Smooth muscle cell (in vitro differentiated cells): ENCODE measurements at regions not wholly inside any gene's neighbourhood (a gene's known extent, or its start where the extent isn't known, plus 50 kb on each side); places are given as distances from the start of the nearest gene placed in this dataset.

ENCODE experiments used
- DNase-seq: peaks from one replicate; lab custom pipeline; 2025; ENCODE audit not compliant: unreplicated experiment; lab: John Stamatoyannopoulos, UW
- H2AFZ ChIP-seq: fragments of 200-600 bp; sonication (generic); 2 replicates; pipeline ENCODE4 v1.6.0; 2016; ENCODE audit warnings: antibody characterized with exemption, low read depth, mild to moderate bottlenecking
- H3F3A ChIP-seq: fragments of 200-600 bp; sonication (generic); 2 replicates; pipeline ENCODE4 v1.6.0; 2017; ENCODE audit warnings: antibody characterized with exemption, low read depth
- H3K27ac ChIP-seq: fragments of 200-600 bp; sonication (generic); 2 replicates; pipeline ENCODE4 v1.5.1; 2016; ENCODE audit warnings: low read depth, mild to moderate bottlenecking
- H3K27me3 ChIP-seq: fragments of 200-600 bp; sonication (generic); 2 replicates; pipeline ENCODE4 v1.6.1; 2016; ENCODE audit warnings: low read depth, mild to moderate bottlenecking
- H3K36me3 ChIP-seq: fragments of 200-600 bp; sonication (generic); 2 replicates; pipeline ENCODE4 v1.5.1; 2016; ENCODE audit warnings: low read depth
- H3K4me1 ChIP-seq: fragments of 200-600 bp; sonication (generic); 2 replicates; pipeline ENCODE4 v1.5.1; 2016; ENCODE audit warnings: low read depth
- H3K4me2 ChIP-seq: fragments of 200-600 bp; sonication (generic); 2 replicates; pipeline ENCODE4 v1.6.0; 2016; ENCODE audit warnings: mild to moderate bottlenecking
- H3K4me3 ChIP-seq: fragments of 200-600 bp; sonication (generic); 2 replicates; pipeline ENCODE4 v1.5.1; 2016; ENCODE audit warnings: mild to moderate bottlenecking
- H3K79me2 ChIP-seq: fragments of 200-600 bp; sonication (generic); 2 replicates; pipeline ENCODE4 v1.6.0; 2016; ENCODE audit warnings: low read depth, mild to moderate bottlenecking
- H3K9ac ChIP-seq: fragments of 200-600 bp; sonication (generic); 2 replicates; pipeline ENCODE4 v1.6.0; 2016; ENCODE audit warnings: low read depth
- H3K9me3 ChIP-seq: fragments of 200-600 bp; sonication (generic); replicated peaks from 2 replicates; pipeline ENCODE4 v1.5.1; 2016; ENCODE audit warnings: low read depth
- H4K20me1 ChIP-seq: fragments of 200-600 bp; sonication (generic); 2 replicates; pipeline ENCODE4 v1.6.0; 2016; ENCODE audit warnings: low read depth
- CTCF ChIP-seq: fragments of 200-600 bp; sonication (generic); IDR thresholded peaks from 2 replicates; pipeline ENCODE4 v1.5.1; 2017; ENCODE audit warnings: borderline replicate concordance, mild to moderate bottlenecking, antibody characterized with exemption; ENCODE audit not compliant: insufficient read depth, poor library complexity, severe bottlenecking
- WGBS: methylation state at CpG from one replicate; pipeline ENCODE4 v1.1.7; 2016; ENCODE audit warnings: low lambda C conversion rate; 5-methylcytosine and 5-hydroxymethylcytosine counted together

DNA sequence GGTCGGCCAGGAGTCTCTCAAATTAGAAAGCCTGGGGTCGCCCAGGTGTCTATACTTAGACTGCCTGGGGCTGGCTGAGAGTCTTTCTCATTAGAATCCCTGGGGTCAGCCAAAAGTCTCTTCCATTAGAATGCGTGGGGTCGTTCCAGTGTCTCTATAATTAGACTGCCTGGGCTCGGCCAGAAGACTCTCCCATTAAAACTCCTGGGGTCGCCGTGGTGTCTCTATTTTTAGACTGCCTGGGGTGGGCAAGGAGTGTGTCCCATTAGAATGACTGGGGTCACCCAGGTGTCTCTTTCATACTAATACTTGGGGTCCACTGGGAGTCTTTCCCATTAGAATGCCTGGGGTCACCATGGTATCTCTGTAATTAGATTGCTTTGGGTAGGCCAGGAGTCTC, 2227.7 kb downstream of the TP53TG3F start:
- Histone ChIP-seq H3K27ac (no peak overlapping the region), H3F3A (no peaks in the 10 kb centered on the region), H4K20me1 (no peaks in the 10 kb centered on the region), H3K9ac (no peak overlapping the region), H3K4me3 (no peak overlapping the region), H3K9me3 (peaks cover 3% of the 10 kb centered on the region), H3K4me1 (no peaks in the 10 kb centered on the region), H2AFZ (no peak overlapping the region), H3K27me3 (no peaks in the 10 kb centered on the region), H3K36me3 (no peaks in the 10 kb centered on the region), H3K79me2 (no peaks in the 10 kb centered on the region), H3K4me2 (no peak overlapping the region)
- TF ChIP-seq CTCF: no peak
- no peak for DNase-seq
- 74% methylated on average over 7 of the region's 7 CpGs for WGBS

GRCh38 chr16:35687781-35688180, 2228.4 kb downstream of the TP53TG3F start:
- Histone ChIP-seq H3K27me3 (no peaks in the 10 kb centered on the region), H3K27ac (no peak overlapping the region), H3K4me3 (no peak overlapping the region), H3K36me3 (no peaks in the 10 kb centered on the region), H3K4me1 (no peaks in the 10 kb centered on the region), H3K79me2 (no peaks in the 10 kb centered on the region), H3K9ac (no peak overlapping the region), H2AFZ (no peak overlapping the region), H3K9me3 (no peaks in the 10 kb centered on the region), H4K20me1 (no peaks in the 10 kb centered on the region), H3F3A (no peaks in the 10 kb centered on the region), H3K4me2 (no peak overlapping the region)
- TF ChIP-seq CTCF: no peak
- WGBS: 64% methylated on average over 5 of the region's 5 CpGs
- DNase-seq: no peak

- Histone ChIP-seq H3K36me3 (no peaks in the 10 kb centered on the region), H3K4me2 (no peak overlapping the region), H3K9me3 (no peaks in the 10 kb centered on the region), H3K4me3 (no peak overlapping the region), H3K27me3 (no peaks in the 10 kb centered on the region), H3K79me2 (no peaks in the 10 kb centered on the region), H3K4me1 (no peaks in the 10 kb centered on the region), H3K9ac (no peak overlapping the region), H3K27ac (no peak overlapping the region), H3F3A (no peaks in the 10 kb centered on the region), H2AFZ (no peak overlapping the region), H4K20me1 (no peaks in the 10 kb centered on the region)
- TF ChIP-seq CTCF: no peak
- 81% methylated on average over 7 of the region's 7 CpGs for WGBS
- no peak for DNase-seq
Measured at GRCh38 chr16:35689764-35690163, 2230.4 kb downstream of the TP53TG3F start.

- Histone ChIP-seq H3K9me3 (no peaks in the 10 kb centered on the region), H3K27me3 (no peaks in the 10 kb centered on the region), H3K79me2 (no peaks in the 10 kb centered on the region), H3K4me3 (no peak overlapping the region), H3K4me1 (no peaks in the 10 kb centered on the region), H3K9ac (no peak overlapping the region), H3F3A (no peaks in the 10 kb centered on the region), H3K27ac (no peak overlapping the region), H4K20me1 (no peaks in the 10 kb centered on the region), H3K4me2 (no peak overlapping the region), H2AFZ (no peak overlapping the region), H3K36me3 (no peaks in the 10 kb centered on the region)
- 69% methylated on average over 8 of the region's 8 CpGs for WGBS
- DNase-seq: no peak
- no peak for TF ChIP-seq CTCF
Measured at GRCh38 chr16:35690413-35690812, 2231.0 kb downstream of the TP53TG3F start.
